ENCODE measurements at regions not wholly inside any gene's neighbourhood (a gene's known extent, or its start where the extent isn't known, plus 50 kb on each side); places are given as distances from the start of the nearest gene placed in this dataset.

- no peak for TF ChIP-seq ZNF879 (CRISPR knock-in tag; IDR thresholded peaks at IDR 0.05)
- no peak for TF ChIP-seq ZBTB49 (CRISPR knock-in tag; IDR thresholded peaks at IDR 0.05; ENCODE audit: borderline replicate concordance)
- peak; percentile 71 for TF ChIP-seq CREB1 (IDR thresholded peaks at IDR 0.05)
- no peak for TF ChIP-seq CREB1 (CRISPR knock-in tag; IDR thresholded peaks at IDR 0.05)
- TF ChIP-seq ZNF350 (CRISPR knock-in tag; IDR thresholded peaks at IDR 0.05; ENCODE audit: borderline replicate concordance, low read depth), result no peak
- no peak for TF ChIP-seq SMC3 (IDR thresholded peaks at IDR 0.05; ENCODE audit: low read length)
- TF ChIP-seq CTCF (CRISPR knock-in tag; IDR thresholded peaks at IDR 0.05), result no peak
- TF ChIP-seq TFE3 (CRISPR knock-in tag; IDR thresholded peaks at IDR 0.05), result no peak
- TF ChIP-seq SUZ12 (IDR thresholded peaks at IDR 0.05; ENCODE audit: low read depth, low read length), result no peak
- TF ChIP-seq ZNF704 (CRISPR knock-in tag; IDR thresholded peaks at IDR 0.05; ENCODE audit: borderline replicate concordance), result no peak
- TF ChIP-seq ZNF207 (IDR thresholded peaks at IDR 0.05; ENCODE audit: borderline replicate concordance), result no peak
- TF ChIP-seq SNAPC4 (CRISPR knock-in tag; IDR thresholded peaks at IDR 0.05), result no peak
- TF ChIP-seq ZBTB2 (CRISPR knock-in tag; IDR thresholded peaks at IDR 0.05; ENCODE audit: low read depth), result no peak
Observed at GRCh38 chr4:151468715-151469696, 60.0 kb downstream of the FHIP1A start.
